Neuronal stem cell (in vitro differentiated cells): ENCODE measurements at regions not wholly inside any gene's neighbourhood (a gene's known extent, or its start where the extent isn't known, plus 50 kb on each side); places are given as distances from the start of the nearest gene placed in this dataset.

ENCODE experiments used
- DNase-seq: peaks from one replicate; pipeline ENCODE4 v3.0.0-alpha.2; 2013; ENCODE audit warnings: low spot score
- H2AFZ ChIP-seq: one replicate; pipeline ENCODE4 v1.6.1; 2013; ENCODE audit warnings: mild to moderate bottlenecking, low read length, inconsistent platforms
- H2AK5ac ChIP-seq: 2 replicates; pipeline ENCODE4 v1.6.1; 2013; ENCODE audit warnings: low read depth, mild to moderate bottlenecking, inconsistent platforms, low read length, moderate library complexity, mixed read lengths
- H2BK120ac ChIP-seq: 2 replicates; pipeline ENCODE4 v1.6.1; 2013; ENCODE audit warnings: low read depth, mild to moderate bottlenecking, inconsistent platforms, low read length, moderate library complexity, mixed read lengths
- H2BK12ac ChIP-seq: one replicate; pipeline ENCODE4 v1.6.1; 2013; ENCODE audit warnings: low read length, inconsistent platforms
- H2BK15ac ChIP-seq: 2 replicates; pipeline ENCODE4 v1.6.1; 2013; ENCODE audit warnings: mild to moderate bottlenecking, low read length, inconsistent platforms, mixed read lengths
- H2BK5ac ChIP-seq: one replicate; pipeline ENCODE4 v1.6.1; 2013; ENCODE audit warnings: inconsistent platforms, mild to moderate bottlenecking, low read length, moderate library complexity
- H3K14ac ChIP-seq: one replicate; pipeline ENCODE4 v1.6.1; 2013; ENCODE audit warnings: low read length, inconsistent platforms
- H3K18ac ChIP-seq: 2 replicates; pipeline ENCODE4 v1.6.1; 2013; ENCODE audit warnings: low read length, inconsistent platforms
- H3K23ac ChIP-seq: 2 replicates; pipeline ENCODE4 v1.6.1; 2013; ENCODE audit warnings: low read depth, mild to moderate bottlenecking, mixed read lengths, low read length, inconsistent platforms; ENCODE audit not compliant: poor library complexity
- H3K27ac ChIP-seq: replicated peaks from 3 replicates; pipeline ENCODE4 v1.5.1; 2013; ENCODE audit warnings: low read length, inconsistent platforms
- H3K27me3 ChIP-seq, 3 experiments: 2 replicates each; pipeline ENCODE4 v1.6.1; 2013; ENCODE audit warnings: low read length in 3 of 3, mild to moderate bottlenecking in 2 of 3, inconsistent platforms in 1 of 3, low read depth in 1 of 3, mixed read lengths in 1 of 3, moderate library complexity in 1 of 3; ENCODE audit not compliant: control insufficient read depth in 3 of 3, insufficient read depth in 3 of 3
- H3K36me3 ChIP-seq, 2 donors: replicated peaks in 1 of 2; 2 replicates each; pipeline ENCODE4 v1.6.1; 2013; ENCODE audit warnings: low read length in 2 of 2; ENCODE audit not compliant: control insufficient read depth in 2 of 2, insufficient read depth in 2 of 2
- H3K4ac ChIP-seq: 2 replicates; pipeline ENCODE4 v1.6.1; 2013; ENCODE audit warnings: inconsistent platforms, mild to moderate bottlenecking, low read length, moderate library complexity
- H3K4me1 ChIP-seq, 2 donors: 1 replicate in 1 of 2; 2 replicates in 1 of 2; pipeline ENCODE4 v1.6.1; 2013; ENCODE audit warnings: low read length in 2 of 2, low read depth in 1 of 2; ENCODE audit not compliant: control insufficient read depth in 2 of 2, insufficient read depth in 1 of 2
- H3K4me2 ChIP-seq: one replicate; pipeline ENCODE4 v1.6.1; 2013; ENCODE audit warnings: mild to moderate bottlenecking, low read length, inconsistent platforms; ENCODE audit not compliant: insufficient read depth, poor library complexity, severe bottlenecking
- H3K4me3 ChIP-seq, 2 donors: 2 replicates each; pipeline ENCODE4 v1.5.1; 2013; ENCODE audit warnings: low read length in 2 of 2, mild to moderate bottlenecking in 2 of 2, inconsistent platforms in 1 of 2, moderate library complexity in 1 of 2
- H3K79me1 ChIP-seq: one replicate; pipeline ENCODE4 v1.6.1; 2013; ENCODE audit warnings: low read depth, mild to moderate bottlenecking, inconsistent platforms, low read length, moderate library complexity
- H3K9ac ChIP-seq: one replicate; pipeline ENCODE4 v1.6.1; 2013; ENCODE audit warnings: mild to moderate bottlenecking, low read depth, low read length, inconsistent platforms; ENCODE audit not compliant: poor library complexity
- H3K9me3 ChIP-seq, 2 donors: replicated peaks in 1 of 2; 2 replicates each; pipeline versions ENCODE3 to v1.6.1; 2013; ENCODE audit warnings: low read length in 2 of 2, mild to moderate bottlenecking in 2 of 2, inconsistent platforms in 1 of 2, low read depth in 1 of 2, mixed read lengths in 1 of 2, moderate library complexity in 1 of 2; ENCODE audit not compliant: control insufficient read depth in 2 of 2, insufficient read depth in 1 of 2
- H4K8ac ChIP-seq: one replicate; pipeline ENCODE4 v1.6.1; 2013; ENCODE audit warnings: low read depth, mild to moderate bottlenecking, inconsistent platforms, low read length, moderate library complexity
- H4K91ac ChIP-seq: one replicate; pipeline ENCODE4 v1.6.1; 2013; ENCODE audit warnings: low read length, low read depth, mild to moderate bottlenecking, inconsistent platforms; ENCODE audit not compliant: poor library complexity
- WGBS, 2 donors: extraction: QIAGEN DNeasy Blood & Tissue Kit; methylation state at CpG; one replicate each; pipeline ENCODE4 v1.1.7; 2013; ENCODE audit warnings: missing lambda C conversion rate in 2 of 2, mixed read lengths in 1 of 2; ENCODE audit not compliant: insufficient read length in 2 of 2, insufficient replicate concordance in 1 of 2; ENCODE audit errors: extremely low coverage in 2 of 2; 5-methylcytosine and 5-hydroxymethylcytosine counted together

- no peak overlapping the region for H4K8ac ChIP-seq
- no peak overlapping the region for H2BK5ac ChIP-seq
- no peak overlapping the region for H3K23ac ChIP-seq
- no peaks in the 10 kb centered on the region for H3K9me3 ChIP-seq
- no peaks in the 10 kb centered on the region for H3K36me3 ChIP-seq
- H3K4me3 ChIP-seq = no peak overlapping the region
- no peaks in the 10 kb centered on the region for H3K79me1 ChIP-seq
- no peak overlapping the region for H2BK12ac ChIP-seq
- no peak overlapping the region for H3K4me2 ChIP-seq
- H3K9ac ChIP-seq = no peak overlapping the region
- H3K4ac ChIP-seq = no peak overlapping the region
- H2BK120ac ChIP-seq = no peak overlapping the region
- H3K14ac ChIP-seq = no peak overlapping the region
- no peak overlapping the region for H2AK5ac ChIP-seq
- no peak overlapping the region for H2AFZ ChIP-seq
- no peak overlapping the region for H3K27ac ChIP-seq
- no peak overlapping the region for H2BK15ac ChIP-seq
- no CpG with 5 or more reads among the region's 16 CpGs for WGBS, 2 donors
- no peaks in the 10 kb centered on the region for H3K27me3 ChIP-seq
- H4K91ac ChIP-seq = no peak overlapping the region
- DNase-seq = no peak
- no peaks in the 10 kb centered on the region for H3K4me1 ChIP-seq
- H3K18ac ChIP-seq = peak overlapping the region; percentile 11
These were observed 123.6 kb upstream of the GALNT15 start for GRCh38 chr3:16050641-16051467.

GRCh38 chr3:16051691-16052090 lies 122.8 kb upstream of the GALNT15 start:
- Histone ChIP-seq H2AFZ (no peak overlapping the region), H3K27ac (no peak overlapping the region), H3K4me1 (no peaks in the 10 kb centered on the region), H2BK5ac (no peak overlapping the region), H2AK5ac (no peak overlapping the region), H3K18ac (no peak overlapping the region), H4K8ac (no peak overlapping the region), H3K4me3 (no peak overlapping the region), H3K4ac (no peak overlapping the region), H3K79me1 (no peaks in the 10 kb centered on the region), H3K36me3 (no peaks in the 10 kb centered on the region), H3K14ac (no peak overlapping the region), H3K27me3 (no peaks in the 10 kb centered on the region), H3K4me2 (no peak overlapping the region), H2BK120ac (no peak overlapping the region), H3K9ac (no peak overlapping the region), H3K9me3 (no peaks in the 10 kb centered on the region), H2BK15ac (no peak overlapping the region), H4K91ac (no peak overlapping the region), H3K23ac (no peak overlapping the region), H2BK12ac (no peak overlapping the region)
- WGBS, 2 donors = no CpG with 5 or more reads among the region's 4 CpGs
- DNase-seq = no peak

- no peaks in the 10 kb centered on the region for H3K9me3 ChIP-seq
- H4K8ac ChIP-seq = no peak overlapping the region
- no peak overlapping the region for H3K4me2 ChIP-seq
- no peak overlapping the region for H2BK15ac ChIP-seq
- H3K27me3 ChIP-seq = no peaks in the 10 kb centered on the region
- H3K4me1 ChIP-seq = no peaks in the 10 kb centered on the region
- H3K36me3 ChIP-seq = no peaks in the 10 kb centered on the region
- no peak for DNase-seq
- H2BK5ac ChIP-seq = no peak overlapping the region
- H3K4me3 ChIP-seq = no peak overlapping the region
- no peak overlapping the region for H4K91ac ChIP-seq
- no peak overlapping the region for H2AK5ac ChIP-seq
- H2BK120ac ChIP-seq = no peak overlapping the region
- H3K14ac ChIP-seq = no peak overlapping the region
- H2AFZ ChIP-seq = no peak overlapping the region
- H3K18ac ChIP-seq = no peak overlapping the region
- no peak overlapping the region for H3K27ac ChIP-seq
- no peak overlapping the region for H2BK12ac ChIP-seq
- no peak overlapping the region for H3K4ac ChIP-seq
- H3K9ac ChIP-seq = no peak overlapping the region
- H3K23ac ChIP-seq = no peak overlapping the region
- no peaks in the 10 kb centered on the region for H3K79me1 ChIP-seq
These were observed 121.5 kb upstream of the GALNT15 start for GRCh38 chr3:16052964-16053363.

- no peak for DNase-seq
- Histone ChIP-seq H3K4me3 (no peak overlapping the region), H3K9me3 (no peaks in the 10 kb centered on the region), H3K36me3 (no peaks in the 10 kb centered on the region), H3K27ac (no peak overlapping the region), H3K79me1 (no peaks in the 10 kb centered on the region), H2BK15ac (no peak overlapping the region), H3K14ac (no peak overlapping the region), H4K8ac (no peak overlapping the region), H3K23ac (no peak overlapping the region), H2AFZ (no peak overlapping the region), H2BK12ac (no peak overlapping the region), H3K9ac (no peak overlapping the region), H2BK5ac (no peak overlapping the region), H2BK120ac (no peak overlapping the region), H2AK5ac (no peak overlapping the region), H3K18ac (no peak overlapping the region), H3K4me2 (no peak overlapping the region), H4K91ac (no peak overlapping the region), H3K27me3 (no peaks in the 10 kb centered on the region), H3K4ac (no peak overlapping the region), H3K4me1 (no peaks in the 10 kb centered on the region)
These were observed 120.7 kb upstream of the GALNT15 start for GRCh38 chr3:16053794-16054193.
